ENCODE measurements at regions not wholly inside any gene's neighbourhood (a gene's known extent, or its start where the extent isn't known, plus 50 kb on each side); places are given as distances from the start of the nearest gene placed in this dataset.

- no peak for DNase-seq (ENCODE audit: low spot score)
- TF ChIP-seq, protein P1, sequence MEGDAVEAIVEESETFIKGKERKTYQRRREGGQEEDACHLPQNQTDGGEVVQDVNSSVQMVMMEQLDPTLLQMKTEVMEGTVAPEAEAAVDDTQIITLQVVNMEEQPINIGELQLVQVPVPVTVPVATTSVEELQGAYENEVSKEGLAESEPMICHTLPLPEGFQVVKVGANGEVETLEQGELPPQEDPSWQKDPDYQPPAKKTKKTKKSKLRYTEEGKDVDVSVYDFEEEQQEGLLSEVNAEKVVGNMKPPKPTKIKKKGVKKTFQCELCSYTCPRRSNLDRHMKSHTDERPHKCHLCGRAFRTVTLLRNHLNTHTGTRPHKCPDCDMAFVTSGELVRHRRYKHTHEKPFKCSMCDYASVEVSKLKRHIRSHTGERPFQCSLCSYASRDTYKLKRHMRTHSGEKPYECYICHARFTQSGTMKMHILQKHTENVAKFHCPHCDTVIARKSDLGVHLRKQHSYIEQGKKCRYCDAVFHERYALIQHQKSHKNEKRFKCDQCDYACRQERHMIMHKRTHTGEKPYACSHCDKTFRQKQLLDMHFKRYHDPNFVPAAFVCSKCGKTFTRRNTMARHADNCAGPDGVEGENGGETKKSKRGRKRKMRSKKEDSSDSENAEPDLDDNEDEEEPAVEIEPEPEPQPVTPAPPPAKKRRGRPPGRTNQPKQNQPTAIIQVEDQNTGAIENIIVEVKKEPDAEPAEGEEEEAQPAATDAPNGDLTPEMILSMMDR (IDR thresholded peaks at IDR 0.05; ENCODE audit: extremely low read depth, insufficient read depth, missing control alignments): no peak
- in situ Hi-C loops (cut with MboI; ENCODE audit: low pct_unique_long_range_greater_than_20kb, low sequenced_read_pairs, unreplicated experiment): no loop called here
Measured at GRCh38 chr3:178324356-178324755, 211.9 kb upstream of the KCNMB2 start.

GRCh38 chr3:178325330-178325729 is 210.9 kb upstream of the KCNMB2 start:
- no peak for DNase-seq (ENCODE audit: low spot score)
- TF ChIP-seq, protein P1 (IDR thresholded peaks at IDR 0.05; ENCODE audit: extremely low read depth, insufficient read depth, missing control alignments): no peak
- in situ Hi-C loops (cut with MboI; ENCODE audit: low pct_unique_long_range_greater_than_20kb, low sequenced_read_pairs, unreplicated experiment): no loop called here

DNA sequence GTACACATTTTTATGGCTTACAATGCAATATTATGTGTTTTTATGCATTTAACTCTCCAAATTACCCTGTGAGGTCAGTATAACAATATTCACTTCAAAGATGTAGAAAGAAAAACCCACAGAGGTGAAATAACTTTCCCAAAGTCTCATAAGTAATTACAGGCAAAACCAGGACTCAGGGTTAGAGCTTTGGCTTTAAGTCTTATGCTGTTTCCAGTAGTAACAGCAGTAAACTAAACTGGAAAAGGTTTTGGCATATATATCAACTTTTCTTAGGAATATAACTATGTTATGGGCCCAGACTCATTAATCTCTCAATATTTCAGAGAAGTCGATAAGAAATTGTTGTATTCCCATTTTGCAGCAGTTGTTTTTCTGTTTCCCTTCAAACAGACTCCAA is 206.3 kb upstream of the KCNMB2 start:
- DNase-seq (ENCODE audit: low spot score): no peak
- in situ Hi-C loops (cut with MboI; ENCODE audit: low pct_unique_long_range_greater_than_20kb, low sequenced_read_pairs, unreplicated experiment): no loop called here
- TF ChIP-seq, protein P1 (IDR thresholded peaks at IDR 0.05; ENCODE audit: extremely low read depth, insufficient read depth, missing control alignments): no peak

DNA sequence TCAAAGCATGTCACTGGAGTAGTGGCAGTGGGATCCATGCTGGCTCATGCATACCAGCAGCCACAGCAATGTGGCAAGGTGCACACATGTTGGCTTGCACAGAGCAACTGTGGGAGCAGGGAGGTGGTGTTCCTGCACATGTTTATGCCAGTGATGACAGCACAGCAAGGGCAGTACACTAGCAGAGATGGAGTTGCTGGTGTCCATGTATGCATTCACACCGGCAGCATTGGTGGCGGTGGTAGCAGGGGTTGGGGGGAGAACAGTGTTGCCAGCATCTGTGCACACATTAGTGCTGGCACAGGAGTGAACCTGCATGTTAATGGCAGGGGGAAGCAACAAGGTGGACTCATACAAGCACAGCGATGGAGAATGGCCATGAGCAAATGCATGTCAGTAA is 202.0 kb upstream of the KCNMB2 start:
- DNase-seq (ENCODE audit: low spot score): no peak

GRCh38 chr3:178336336-178336735 is 199.9 kb upstream of the KCNMB2 start:
- TF ChIP-seq, protein P1 (IDR thresholded peaks at IDR 0.05; ENCODE audit: extremely low read depth, insufficient read depth, missing control alignments): no peak
- DNase-seq (ENCODE audit: low spot score): no peak
- in situ Hi-C loops (cut with MboI; ENCODE audit: low pct_unique_long_range_greater_than_20kb, low sequenced_read_pairs, unreplicated experiment): no loop called here

More for the DNA sequence above, 202.0 kb upstream of the KCNMB2 start:
- TF ChIP-seq, protein P1 (IDR thresholded peaks at IDR 0.05; ENCODE audit: extremely low read depth, insufficient read depth, missing control alignments): no peak
- in situ Hi-C loops (cut with MboI; ENCODE audit: low pct_unique_long_range_greater_than_20kb, low sequenced_read_pairs, unreplicated experiment): no loop called here

DNA sequence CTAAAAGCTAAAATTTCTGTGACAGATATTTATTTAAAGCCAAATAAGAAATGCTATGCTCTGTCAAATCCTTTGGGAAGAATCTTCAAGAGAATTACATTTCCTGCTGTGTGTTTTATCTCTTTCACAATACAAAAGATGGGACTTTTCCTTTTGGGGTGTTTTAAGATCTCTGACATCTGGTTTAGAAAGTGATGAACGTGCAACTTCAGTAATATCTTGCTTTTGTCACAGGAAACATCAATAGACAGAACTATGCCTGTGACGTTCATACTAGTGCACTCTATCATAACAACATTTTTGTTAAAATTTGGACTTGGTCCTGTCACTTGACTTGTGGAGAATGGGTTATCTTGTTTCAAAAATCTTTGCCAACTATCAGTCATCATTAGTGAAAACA is 195.7 kb upstream of the KCNMB2 start:
- TF ChIP-seq, protein P1 (IDR thresholded peaks at IDR 0.05; ENCODE audit: extremely low read depth, insufficient read depth, missing control alignments): no peak
- no peak for DNase-seq (ENCODE audit: low spot score)
- in situ Hi-C loops (cut with MboI; ENCODE audit: low pct_unique_long_range_greater_than_20kb, low sequenced_read_pairs, unreplicated experiment): no loop called here

- TF ChIP-seq, protein P1 (IDR thresholded peaks at IDR 0.05; ENCODE audit: extremely low read depth, insufficient read depth, missing control alignments): no peak
- no peak for DNase-seq (ENCODE audit: low spot score)
- in situ Hi-C loops (cut with MboI; ENCODE audit: low pct_unique_long_range_greater_than_20kb, low sequenced_read_pairs, unreplicated experiment): no loop called here
Measured at GRCh38 chr3:178341636-178342035, 194.6 kb upstream of the KCNMB2 start.
